Upper lobe of left lung (tissue), 4 donors: ENCODE measurements at regions not wholly inside any gene's neighbourhood (a gene's known extent, or its start where the extent isn't known, plus 50 kb on each side); places are given as distances from the start of the nearest gene placed in this dataset.
"Not testable (repeated sequence)": the region's sequence is repeated elsewhere in the genome, so short reads cannot be mapped to it uniquely, and the experiment has no call there.

Experiments
- POLR2A ChIP-seq, 4 donors: fragments of 450-650 bp; IDR thresholded peaks; one replicate each; pipeline ENCODE4 v1.5.1; 2016 to 2017; ENCODE audit warnings: antibody characterized with exemption in 4 of 4, mild to moderate bottlenecking in 2 of 4
- TF ChIP-seq, protein P1 (sequence below), 6 experiments: fragments of 450-650 bp in 4 of 6; fragments of 200-600 bp in 2 of 6; sonication (generic) in 2 of 6; IDR thresholded peaks; one replicate each; pipeline ENCODE4 v1.5.1; 2016 to 2019; ENCODE audit warnings: antibody characterized with exemption in 6 of 6

GRCh38 chr2:8603356-8603755 is 78.5 kb upstream of the ID2 start:
- not testable (repeated sequence) for TF ChIP-seq POLR2A (IDR thresholded peaks at IDR 0.05)
- TF ChIP-seq, protein P1, sequence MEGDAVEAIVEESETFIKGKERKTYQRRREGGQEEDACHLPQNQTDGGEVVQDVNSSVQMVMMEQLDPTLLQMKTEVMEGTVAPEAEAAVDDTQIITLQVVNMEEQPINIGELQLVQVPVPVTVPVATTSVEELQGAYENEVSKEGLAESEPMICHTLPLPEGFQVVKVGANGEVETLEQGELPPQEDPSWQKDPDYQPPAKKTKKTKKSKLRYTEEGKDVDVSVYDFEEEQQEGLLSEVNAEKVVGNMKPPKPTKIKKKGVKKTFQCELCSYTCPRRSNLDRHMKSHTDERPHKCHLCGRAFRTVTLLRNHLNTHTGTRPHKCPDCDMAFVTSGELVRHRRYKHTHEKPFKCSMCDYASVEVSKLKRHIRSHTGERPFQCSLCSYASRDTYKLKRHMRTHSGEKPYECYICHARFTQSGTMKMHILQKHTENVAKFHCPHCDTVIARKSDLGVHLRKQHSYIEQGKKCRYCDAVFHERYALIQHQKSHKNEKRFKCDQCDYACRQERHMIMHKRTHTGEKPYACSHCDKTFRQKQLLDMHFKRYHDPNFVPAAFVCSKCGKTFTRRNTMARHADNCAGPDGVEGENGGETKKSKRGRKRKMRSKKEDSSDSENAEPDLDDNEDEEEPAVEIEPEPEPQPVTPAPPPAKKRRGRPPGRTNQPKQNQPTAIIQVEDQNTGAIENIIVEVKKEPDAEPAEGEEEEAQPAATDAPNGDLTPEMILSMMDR (IDR thresholded peaks at IDR 0.05): not testable (repeated sequence)
